SW480 (cell line): ENCODE measurements at regions not wholly inside any gene's neighbourhood (a gene's known extent, or its start where the extent isn't known, plus 50 kb on each side); places are given as distances from the start of the nearest gene placed in this dataset.

Source experiments
- DNase-seq: peaks from one replicate; pipeline ENCODE4 v3.0.0-alpha.2; 2016; ENCODE audit warnings: low spot score

DNA sequence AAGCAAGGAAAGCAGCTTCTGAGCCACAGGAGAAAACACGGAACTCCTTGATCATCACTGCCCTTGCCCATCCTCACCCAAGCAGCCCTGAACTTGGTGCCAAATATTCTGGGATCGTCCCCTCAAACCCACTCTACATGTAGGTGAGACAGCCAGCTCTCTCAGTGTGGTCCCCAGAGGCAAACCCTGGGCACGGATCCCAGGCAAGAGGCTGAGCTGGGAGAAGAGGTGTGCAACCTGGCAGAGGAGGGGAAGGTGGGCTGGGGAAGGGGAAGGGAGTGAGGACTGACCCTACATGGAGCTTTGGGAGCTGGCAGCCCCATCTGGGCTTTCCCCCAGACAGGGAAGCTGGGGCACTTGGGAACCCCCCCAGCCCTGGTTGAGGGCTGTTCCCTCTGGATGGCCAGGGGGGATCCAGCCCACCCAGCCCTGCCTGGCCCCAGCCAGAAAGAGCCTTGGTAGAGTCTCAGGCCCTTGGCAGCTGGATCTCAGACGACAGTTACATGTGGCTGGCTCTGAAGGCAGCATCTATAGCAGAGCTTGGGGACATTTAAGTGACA, 186.2 kb upstream of the CST7 start:
- DNase-seq = no peak

DNA sequence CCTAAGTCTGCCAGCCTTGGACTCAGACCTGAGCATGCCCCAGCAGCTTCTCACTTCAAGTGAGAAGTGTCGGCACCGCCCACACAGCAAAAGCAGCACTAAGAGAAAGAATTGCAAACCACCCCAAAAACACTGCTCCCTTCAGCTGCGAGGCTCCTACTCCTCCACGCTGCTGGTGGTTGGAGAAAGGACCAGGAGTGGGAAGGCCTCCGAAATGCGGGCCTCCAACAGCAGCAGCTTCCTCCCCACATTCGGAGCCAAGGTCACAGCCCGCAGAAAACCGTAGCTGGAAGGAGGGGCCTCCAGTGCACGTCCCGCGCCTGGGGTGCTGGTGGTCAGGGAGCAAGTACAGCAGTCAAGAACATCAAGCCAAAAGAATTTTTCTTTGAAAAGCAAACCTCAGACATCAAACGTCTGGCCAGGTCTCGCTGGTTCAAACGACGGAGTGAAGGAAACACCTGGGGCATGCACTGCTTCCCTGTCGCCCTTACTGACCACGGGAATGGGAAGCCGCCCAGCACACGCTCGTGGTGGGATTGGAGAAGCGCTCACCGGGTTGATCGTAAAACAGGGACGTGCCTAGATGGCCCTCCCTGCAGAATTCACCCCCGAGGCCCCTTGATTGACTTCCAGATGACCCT, 185.6 kb upstream of the CST7 start:
- DNase-seq = no peak

DNA sequence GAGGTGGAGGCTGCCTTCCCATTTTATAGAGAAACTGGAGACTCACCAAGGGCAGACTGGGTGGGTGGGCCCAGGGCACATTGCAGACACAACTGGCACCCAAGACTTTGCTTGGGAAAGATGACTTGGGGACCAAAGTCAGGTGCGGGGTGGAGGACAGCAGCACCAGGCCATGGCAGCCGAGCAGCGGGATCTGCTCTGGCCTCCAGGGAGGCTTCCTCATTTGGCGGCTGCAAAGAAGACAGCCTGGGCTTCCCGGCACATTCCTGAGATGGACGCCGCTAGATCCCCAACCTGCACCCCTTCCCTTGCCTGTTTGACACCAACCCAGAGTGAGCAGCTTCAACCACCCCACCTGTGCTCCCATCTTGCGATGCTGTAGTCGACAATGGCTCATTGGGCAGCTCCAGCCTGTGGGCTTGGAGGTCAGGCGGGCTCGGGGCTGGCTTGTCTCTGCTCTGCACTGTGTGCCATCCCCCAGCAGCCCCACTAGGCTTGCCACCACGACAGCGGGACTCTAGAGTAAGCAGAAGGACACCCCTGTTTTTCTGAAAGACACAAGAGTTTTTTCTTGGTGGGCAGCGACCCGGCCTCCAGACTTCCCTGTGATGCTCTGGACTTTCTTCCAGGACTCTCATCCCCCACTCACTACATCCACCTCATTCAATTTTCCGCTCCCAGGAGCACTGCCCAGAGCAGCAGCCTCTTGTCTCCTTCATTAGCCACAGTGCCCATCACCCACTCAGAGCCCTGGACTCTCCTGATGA, 184.9 kb upstream of the CST7 start:
- DNase-seq = no peak

DNA sequence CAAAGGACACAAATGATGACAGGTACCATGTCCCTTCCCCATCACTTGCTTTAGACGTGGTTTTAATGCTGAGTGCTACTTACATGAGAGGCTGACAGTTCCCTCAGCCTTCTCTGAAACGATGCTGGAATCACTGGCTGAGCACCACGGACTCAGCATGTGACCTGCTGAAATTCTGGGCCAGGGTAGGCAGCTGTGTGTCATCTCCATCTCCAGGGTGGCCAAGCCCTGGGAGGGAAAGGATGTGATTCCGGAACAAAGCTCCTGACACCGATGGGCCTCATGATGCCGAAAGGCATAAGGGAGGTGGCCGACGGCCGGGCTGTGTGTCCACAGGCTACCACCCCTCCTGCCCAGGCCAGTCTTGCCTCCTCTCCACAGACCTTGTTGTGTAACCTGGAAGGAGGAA, 184.3 kb upstream of the CST7 start:
- DNase-seq = no peak

DNA sequence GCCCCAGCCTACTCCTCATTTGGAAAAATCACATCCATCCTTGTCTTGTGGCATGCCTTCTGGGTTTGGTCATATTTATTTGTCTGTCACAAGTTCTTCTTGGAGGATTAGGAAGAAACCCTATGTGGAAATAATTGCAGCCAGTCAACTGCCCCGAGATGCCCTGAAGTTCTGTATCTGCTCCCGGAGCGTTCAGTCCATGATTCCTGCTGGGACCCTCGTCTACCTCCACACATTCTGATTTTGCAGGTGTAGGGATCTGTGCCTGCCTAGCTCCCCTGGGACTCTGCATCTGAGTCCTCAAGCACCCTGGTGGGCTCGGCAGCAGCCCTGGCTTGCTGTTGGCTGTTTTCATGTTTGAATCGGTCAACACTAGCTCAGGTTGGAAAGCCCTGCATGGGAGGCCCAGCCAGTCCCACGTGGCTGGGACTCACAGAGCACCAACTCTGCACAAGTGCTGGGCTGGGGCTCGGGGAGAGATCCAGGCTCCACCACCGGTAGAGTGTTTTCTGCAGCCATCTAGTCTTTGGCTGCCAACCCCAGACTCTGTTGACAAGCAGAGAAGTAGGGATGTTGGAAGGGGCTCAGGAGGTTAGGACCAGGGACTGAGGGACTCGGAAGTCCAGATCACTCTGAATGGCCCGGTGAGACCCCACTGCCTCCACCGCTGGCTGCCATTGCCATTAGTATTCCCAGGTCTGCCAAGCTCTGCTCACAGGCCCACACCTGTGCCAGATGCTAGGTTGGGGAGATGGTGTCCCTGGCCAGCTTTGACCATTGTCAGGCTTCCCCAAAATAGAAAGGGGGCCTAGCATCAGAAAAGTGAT, 183.5 kb upstream of the CST7 start:
- DNase-seq = no peak

DNA sequence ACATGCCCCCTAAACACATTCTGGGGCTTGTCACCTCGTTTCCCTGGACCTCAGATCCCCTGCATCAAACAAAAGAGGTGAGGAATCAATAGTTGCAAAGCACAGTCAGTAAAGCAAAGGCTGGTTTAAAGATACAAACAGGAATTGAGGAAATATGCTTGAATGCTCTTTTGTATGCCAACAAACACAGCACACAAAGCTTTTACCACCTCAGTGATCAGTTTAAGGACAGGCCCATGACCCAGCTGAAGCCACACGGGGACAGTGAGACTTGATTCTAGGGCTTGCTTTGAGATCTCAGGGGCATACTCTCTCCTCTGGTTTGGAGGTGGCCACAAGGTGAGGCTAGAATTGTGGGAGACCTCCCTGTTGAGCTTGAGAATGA, 182.9 kb upstream of the CST7 start:
- no peak for DNase-seq

DNA sequence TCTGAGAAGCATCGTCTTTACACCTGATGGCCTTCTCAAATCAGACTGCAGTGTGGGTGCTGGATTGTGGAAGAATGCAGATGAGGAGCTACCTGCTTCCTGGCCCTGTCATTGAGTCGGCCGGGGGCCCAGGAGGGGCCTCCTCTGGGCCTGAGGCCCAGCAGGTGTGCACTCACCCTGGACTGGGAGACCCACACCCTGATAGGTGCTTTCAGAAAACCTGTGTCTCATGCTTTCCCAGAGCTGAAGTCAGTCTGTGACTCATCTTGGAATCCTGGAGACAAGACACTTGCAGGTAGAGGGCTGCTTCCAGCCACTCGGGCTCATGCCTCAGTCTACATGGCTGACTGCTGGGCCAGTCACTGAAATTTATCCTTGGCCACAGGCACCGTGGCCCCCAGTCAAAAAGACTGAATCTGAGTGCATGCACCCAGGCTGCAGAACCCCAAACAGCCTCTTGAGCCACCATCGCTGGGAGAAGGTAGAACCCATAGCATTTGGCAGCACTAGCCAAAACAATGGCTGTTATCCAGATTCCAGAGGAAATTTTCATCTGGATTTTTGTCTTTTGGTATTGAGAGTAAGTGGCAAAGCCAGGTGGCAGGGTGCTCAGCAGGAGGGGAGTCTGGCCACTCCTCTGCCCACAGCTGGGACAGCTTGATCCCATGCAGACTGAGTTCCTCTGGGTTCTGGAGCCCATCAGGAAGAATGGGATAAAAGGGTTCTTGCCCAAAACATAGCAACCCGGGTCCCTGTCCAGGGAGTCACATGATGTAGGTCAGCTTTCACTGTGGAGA, 182.0 kb upstream of the CST7 start:
- no peak for DNase-seq

DNA sequence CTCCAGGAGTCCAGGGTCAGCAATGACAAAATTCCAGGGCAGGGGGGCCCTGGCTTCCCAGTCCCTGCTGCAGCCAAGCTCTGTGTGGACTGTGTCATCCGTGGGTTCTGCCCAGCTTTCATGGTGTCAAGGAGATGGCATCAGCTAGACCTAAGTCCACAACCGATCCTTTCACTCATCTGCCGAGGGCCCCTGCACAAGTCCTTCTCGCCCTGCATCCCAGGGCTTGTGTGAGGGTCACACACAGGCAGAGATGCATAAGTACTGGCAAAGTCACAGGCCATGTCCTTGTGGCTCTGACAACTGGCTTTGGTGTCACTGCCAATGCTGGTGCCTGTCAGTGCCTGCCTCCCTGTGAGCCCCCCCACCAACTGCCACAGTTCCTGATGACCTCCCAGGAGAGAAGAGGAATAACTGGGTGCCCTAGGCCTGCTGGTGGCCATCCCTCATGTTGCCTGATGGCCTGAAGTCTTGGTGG, 181.4 kb upstream of the CST7 start:
- no peak for DNase-seq

DNA sequence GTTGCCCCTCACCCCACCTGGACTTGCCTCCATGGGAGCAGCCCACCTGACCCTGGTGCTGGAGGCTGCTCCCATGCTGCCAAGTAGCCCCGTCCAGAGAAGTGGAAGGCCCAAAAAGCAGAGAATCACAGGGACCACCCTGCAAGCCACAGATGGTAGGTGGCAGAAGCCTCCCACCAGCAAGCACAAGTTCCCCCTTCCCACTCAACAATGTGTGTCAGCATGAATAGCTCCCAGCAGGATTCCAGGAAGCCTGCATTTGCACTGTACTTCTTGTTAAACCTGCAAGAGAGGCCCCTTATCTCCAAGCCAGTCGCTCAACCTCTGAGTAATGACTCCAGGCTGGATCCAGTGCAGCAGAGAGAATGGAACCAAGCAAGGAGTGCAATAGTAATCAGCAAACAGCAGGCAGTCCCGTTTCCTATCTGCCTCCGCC, 180.8 kb upstream of the CST7 start:
- no peak for DNase-seq

DNA sequence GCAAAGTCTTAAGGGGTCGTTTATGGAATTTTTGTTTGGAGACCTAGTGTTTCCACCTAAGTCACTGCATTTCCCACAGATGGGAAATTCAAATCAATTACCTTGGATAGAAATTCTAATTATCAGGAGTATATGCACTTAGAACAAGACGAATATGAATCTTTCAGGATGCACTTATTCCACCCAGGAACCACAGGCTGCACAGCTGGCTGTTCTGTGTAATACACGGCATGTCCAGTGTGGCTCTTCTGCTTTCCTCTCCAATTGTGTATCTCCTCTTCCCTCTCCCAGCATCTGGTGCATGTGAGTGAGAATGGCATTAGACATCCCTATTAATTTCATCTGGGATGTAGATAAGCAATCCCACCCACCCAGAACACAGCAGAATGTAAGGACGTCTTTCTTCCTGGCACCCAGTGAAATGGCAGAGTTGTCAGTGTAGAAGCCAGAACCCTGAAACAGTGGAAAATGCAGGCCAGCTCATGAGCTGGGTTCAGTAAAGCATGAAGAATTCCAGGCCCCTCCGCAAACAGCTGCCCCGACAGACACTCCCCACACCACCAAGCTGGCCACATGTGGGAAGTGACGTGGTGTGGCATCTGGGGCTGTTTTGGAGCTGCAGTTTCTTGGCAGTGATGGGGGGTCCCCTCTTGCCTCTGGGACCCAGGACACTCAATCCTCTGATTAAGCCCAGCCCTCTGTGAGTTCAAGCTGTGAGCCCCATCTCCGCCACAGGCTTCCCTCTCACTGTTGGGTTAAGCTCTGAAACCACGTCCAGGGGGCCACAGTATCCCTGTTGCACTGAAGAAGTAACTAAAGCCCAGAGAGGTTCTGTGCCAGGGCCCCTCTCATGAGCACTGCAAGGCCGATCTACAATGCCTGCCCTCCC, 180.1 kb upstream of the CST7 start:
- no peak for DNase-seq

DNA sequence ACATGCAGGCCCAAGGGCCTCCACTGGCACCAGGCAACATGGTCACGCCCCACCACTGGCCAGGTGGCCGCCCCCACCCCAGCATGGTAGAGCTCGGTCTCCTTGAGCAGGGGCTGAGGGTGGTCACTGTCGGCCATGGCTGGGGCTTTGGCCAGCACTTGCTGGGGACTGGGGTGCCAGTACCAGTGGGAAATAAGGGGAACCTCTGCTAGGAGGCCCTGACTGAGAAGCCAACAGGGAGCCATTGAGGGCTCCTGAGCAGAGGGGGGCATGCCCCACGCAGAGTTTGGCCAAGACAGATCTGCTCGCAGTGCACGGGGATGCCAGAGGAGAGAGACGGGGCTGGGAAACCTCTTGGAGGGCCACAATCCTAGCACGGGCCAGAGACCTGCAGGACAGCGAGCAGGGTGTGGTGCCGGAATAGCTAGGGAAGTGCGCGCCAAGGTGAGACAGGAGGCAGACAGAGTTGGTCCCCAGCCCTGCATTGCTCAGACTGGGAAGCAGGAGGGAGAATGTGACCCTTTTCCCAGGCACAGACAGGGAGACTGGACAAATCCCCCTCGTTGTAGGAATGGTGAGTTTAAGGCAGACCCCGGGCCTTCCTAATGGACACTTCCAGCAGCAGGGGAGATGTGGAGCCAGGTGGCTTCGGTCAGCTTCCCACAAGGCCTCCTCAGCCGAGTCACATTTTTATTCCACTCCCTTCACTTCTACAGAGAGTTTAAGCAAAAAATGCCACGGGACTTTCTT, 179.0 kb upstream of the CST7 start:
- DNase-seq = no peak

DNA sequence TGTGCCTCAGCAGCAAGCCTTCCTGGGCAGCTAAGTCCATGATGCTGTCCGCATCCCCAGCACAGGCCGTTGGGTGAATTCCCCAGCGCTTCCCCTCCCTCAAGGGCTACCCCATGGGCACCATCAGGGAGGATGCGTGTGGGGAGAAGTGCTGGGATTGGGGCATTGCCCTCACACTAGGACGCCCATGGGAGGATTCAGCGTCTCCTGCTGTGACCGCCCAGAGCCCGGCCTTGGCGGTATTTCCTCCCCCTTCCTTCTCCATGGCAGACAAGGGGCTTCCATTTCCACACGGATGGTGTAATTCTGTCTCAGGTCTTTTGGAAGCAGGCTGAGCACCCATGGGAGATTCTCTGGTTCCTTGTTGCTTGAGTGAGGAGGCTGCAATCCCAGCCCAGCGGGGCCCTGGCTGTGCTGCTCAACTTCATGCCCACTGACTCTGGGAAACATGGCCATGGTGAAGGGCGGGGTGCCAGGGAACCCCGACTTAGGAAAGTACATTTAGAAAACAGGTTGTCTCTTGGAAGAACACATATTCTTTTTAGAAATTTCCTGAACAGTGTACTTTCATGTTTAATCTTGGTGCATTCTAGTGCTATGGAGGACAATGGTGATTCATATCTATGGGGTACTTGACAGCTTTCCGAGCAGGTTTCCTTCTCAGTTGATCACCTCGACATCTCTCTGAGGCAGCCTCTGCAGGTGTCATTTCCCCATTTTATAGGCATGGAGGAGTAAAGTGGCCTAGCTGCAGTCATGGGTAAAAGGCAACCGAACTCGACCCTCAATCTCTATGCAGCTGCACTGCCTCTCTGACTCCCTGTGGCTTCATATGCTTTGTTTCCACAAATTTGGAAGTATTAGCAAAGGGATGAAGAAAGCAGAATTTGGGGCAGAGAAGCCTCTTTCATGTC, 178.2 kb upstream of the CST7 start:
- no peak for DNase-seq

DNA sequence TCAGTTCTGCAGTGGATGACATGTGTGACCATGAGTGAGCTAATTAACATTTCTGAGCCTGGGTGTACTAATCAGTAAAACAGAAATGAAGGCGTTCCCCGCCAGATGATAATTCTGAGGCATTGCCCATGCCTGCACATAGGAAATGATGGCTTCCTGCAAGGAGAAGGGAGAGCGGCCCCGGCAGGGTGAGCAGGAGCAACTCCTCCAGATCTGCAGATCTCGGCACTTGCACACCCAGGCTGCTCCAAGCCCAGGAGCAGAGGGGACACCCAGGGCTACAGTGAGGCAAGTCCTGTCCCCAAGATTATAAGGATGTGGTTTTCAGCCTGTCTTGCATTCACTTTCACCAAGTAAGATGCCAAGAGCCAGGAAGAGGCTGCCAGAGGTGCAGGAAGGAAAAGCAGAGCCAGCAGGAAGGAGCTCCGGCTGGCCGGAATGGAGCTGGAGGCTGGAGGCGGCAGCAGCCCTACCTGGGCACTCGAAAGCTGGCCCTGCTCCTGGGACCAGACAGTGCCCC, 177.5 kb upstream of the CST7 start:
- no peak for DNase-seq

DNA sequence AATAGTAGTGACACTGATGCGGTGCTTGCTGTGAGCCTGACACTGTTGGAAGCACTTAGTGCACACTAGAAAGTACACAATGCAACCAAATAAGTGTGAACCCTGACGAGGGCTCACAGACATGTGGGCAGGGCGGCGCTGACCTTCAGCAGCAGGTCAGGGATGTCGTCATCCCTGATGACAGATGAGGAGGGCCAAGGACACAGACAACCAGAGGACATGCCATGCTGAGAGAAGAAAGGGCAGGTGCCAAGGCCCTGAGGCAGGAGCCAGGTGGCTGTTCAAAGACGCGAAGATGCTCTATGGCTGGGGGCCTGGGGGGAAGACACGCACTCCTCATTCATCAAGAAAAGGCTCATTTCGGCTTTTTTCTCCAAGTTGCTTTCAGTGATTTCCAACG, 176.4 kb upstream of the CST7 start:
- DNase-seq = no peak

DNA sequence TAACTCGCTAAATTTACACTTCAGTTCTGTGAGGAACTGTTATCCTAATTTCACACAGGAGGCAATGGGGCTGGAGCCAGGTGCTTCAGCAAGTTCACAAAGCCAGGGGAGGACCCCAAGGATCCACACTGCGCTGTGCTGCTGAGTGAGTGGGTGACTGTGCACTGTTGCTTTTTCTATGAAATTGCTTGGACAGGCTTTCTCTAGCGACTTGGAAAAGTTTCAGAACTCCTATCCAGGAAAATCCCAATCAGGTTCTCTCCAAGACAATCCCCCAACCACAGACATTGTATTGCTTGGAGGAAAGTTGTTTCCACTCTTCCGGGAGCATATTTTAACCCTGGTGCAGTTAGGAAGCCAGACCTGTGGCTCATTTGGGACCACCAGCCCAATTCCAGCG, 175.9 kb upstream of the CST7 start:
- DNase-seq = no peak

DNA sequence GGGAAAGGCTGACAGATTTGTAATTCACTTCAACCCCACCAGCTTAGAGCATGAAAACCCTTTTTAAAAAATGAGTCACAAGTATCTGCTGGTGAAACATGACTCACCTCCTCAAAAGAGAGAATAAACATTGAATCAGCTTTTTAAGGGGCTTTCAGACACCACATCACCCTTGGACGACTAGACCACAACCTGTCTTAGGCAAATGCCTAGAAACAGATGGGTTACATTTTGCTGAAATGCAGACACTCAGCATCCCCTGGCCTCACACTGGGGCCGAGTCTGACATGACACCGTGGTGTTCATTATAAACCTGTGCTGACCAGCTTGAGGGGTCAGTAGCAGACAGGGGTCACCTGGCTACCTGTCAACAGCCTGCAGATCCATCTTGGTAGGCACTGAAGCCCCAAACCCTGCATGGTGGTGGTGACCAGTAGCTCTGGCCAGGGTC, 175.3 kb upstream of the CST7 start:
- DNase-seq = peak; percentile 32

DNA sequence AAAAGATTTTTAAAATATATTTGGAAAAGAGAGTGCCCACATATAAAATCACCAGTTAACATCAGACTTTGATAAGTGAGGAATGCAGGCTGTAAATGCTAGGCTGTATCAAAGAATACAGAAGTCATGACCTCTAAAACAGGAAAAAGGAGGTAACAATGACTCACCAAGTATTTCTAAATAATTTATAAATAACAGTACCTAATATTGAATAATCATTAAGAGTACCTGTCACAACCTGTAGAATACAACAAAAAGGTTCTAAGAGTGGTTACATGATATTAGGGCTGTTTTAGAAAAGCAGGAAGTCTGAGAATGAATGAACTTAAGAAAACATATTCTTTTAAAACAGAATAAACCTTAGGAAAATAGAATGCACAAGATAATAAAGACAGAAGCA, 173.1 kb upstream of the CST7 start:
- no peak for DNase-seq

DNA sequence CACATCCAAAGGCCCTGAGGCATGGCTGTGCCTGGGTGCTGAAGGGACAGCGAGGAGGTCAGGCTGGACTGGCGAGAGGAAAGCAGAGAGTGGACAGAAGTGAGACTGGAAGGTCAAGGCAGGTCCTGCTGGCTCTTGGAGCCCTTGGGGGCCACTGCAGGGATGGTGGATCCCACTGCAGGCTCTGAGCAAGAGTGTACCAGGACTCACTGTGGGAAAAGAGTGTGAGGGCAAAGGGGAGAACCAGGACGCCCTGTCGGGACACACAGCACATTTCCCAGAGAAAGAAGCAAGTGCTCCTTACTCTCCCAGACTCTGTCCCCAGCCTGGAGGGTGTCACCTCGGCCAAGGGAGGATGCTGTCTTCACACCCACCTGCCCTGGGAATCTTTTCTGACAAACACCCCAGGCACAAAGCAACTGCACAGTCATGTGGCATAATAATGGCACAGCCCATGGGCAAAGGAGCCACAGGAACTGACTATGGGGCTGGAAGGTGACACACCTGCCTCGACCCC, 172.3 kb upstream of the CST7 start:
- no peak for DNase-seq
